ENCODE measurements at regions not wholly inside any gene's neighbourhood (a gene's known extent, or its start where the extent isn't known, plus 50 kb on each side); places are given as distances from the start of the nearest gene placed in this dataset.

DNA sequence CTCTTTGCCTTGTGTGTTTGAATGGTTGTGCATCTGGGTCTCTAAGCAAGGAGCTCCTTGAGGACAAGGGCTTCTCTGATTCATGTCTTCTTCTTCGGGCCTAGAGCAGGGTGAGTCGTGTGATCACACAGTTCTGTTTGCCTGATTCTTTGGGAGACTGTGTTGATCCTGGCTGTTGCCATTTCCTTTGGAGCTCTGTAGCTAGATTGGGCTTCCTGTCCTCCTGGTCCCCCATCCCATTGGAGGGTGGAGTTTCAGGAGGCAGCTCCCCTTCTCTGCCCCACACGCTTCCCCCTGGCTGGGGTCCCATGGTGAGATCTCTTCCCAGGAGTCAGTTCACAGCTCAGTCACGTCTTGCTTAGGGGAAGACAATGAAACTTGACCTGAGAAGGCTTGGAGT, 92.8 kb downstream of the TRIB2 start:
- Histone ChIP-seq H3K27me3 (replicated peaks in 1 of 4; ENCODE audit: control insufficient read depth in 3 of 4, extremely low read depth in 1 of 4, insufficient read depth in 3 of 4, low read length in 3 of 4) (no peaks in the 10 kb centered on the region), H4K5ac (ENCODE audit: insufficient read length, low read depth, low read length) (no peak overlapping the region), H2BK15ac (ENCODE audit: low read length) (no peak overlapping the region), H3K27ac (ENCODE audit: low read depth, low read length) (no peak overlapping the region), H3K79me2 (ENCODE audit: control insufficient read depth in 1 of 2, insufficient read depth in 2 of 2, low read length in 2 of 2) (no peaks in the 10 kb centered on the region), H3K9ac (replicated peaks in 1 of 4; ENCODE audit: extremely low read depth in 1 of 4, low read depth in 3 of 4, low read length in 3 of 4) (no peak overlapping the region), H2AFZ (ENCODE audit: low read length) (no peak overlapping the region), H4K8ac (ENCODE audit: extremely low read depth, insufficient read depth, low read length) (no peak overlapping the region), H3K36me3 (ENCODE audit: control insufficient read depth in 2 of 4, insufficient read depth in 4 of 4, low read length in 3 of 4) (no peaks in the 10 kb centered on the region), H2AK5ac (ENCODE audit: low read depth, low read length) (no peak overlapping the region), H3K18ac (ENCODE audit: extremely low read depth, low read length) (no peak overlapping the region), H3K23me2 (ENCODE audit: low read depth, low read length) (no peaks in the 10 kb centered on the region), H3K4me1 (replicated peaks in 1 of 4; ENCODE audit: control insufficient read depth in 3 of 4, insufficient read depth in 4 of 4, low read length in 3 of 4) (peaks cover 0 to 3% (median 0%) of the 10 kb centered on the region in 4 experiments; a peak in 1 of 7 replicates), H3K4me2 (ENCODE audit: insufficient read depth in 1 of 2, low read depth in 2 of 2, low read length in 2 of 2) (no peak overlapping the region), H3K56ac (replicated peaks; ENCODE audit: insufficient read length, low read depth, low read length) (no peak overlapping the region), H3K79me1 (ENCODE audit: low read depth, low read length) (no peaks in the 10 kb centered on the region), H3K23ac (ENCODE audit: insufficient read length) (no peak overlapping the region), H3K9me3 (ENCODE audit: insufficient read depth in 2 of 2, low read depth in 1 of 2, low read length in 1 of 2) (no peaks in the 10 kb centered on the region), H4K20me1 (replicated peaks in 1 of 2; ENCODE audit: control insufficient read depth in 1 of 2, insufficient read depth in 2 of 2, low read length in 2 of 2) (no peaks in the 10 kb centered on the region), H2BK12ac (ENCODE audit: low read depth, low read length) (no peak overlapping the region), H2BK20ac (ENCODE audit: low read length) (no peak overlapping the region), H3K4ac (replicated peaks; ENCODE audit: insufficient read length, low read depth, low read length) (no peak overlapping the region), H4K91ac (replicated peaks; ENCODE audit: insufficient read length, low read length) (no peak overlapping the region), H2BK5ac (ENCODE audit: low read depth, low read length) (no peak overlapping the region), H2BK120ac (replicated peaks; ENCODE audit: low read depth, low read length) (no peak overlapping the region), H3K4me3 (ENCODE audit: extremely low read depth in 1 of 4, insufficient read depth in 2 of 4, low read depth in 3 of 4, low read length in 4 of 4) (no peak overlapping the region), H3K14ac (ENCODE audit: insufficient read length) (no peak overlapping the region)
- no peak for FAIRE-seq
- 84% methylated on average over 4 of the region's 4 CpGs; no CpG with 5 or more reads in 1 of the 2 experiments for WGBS, 2 experiments (ENCODE audit: extremely low coverage in 1 of 2, insufficient coverage in 1 of 2, insufficient read length in 1 of 2, insufficient replicate concordance in 2 of 2, low coverage in 1 of 2, low lambda C conversion rate in 2 of 2, missing lambda C conversion rate in 1 of 2)
- CTCF ChIA-PET (ENCODE audit: partially characterized antibody) = interaction anchor here (0.6 to 1.2 kb wide), 2 partner anchors 21 to 601 kb away, joined by 3 read pairs; no protein-coding TSS in a partner anchor
- no peak for DNase-seq (ENCODE audit: low read depth in 1 of 2, low spot score in 2 of 2)
- POLR2A ChIA-PET (ENCODE audit: partially characterized antibody) = no interaction called here
- TF ChIP-seq KDM1A (IDR thresholded peaks at IDR 0.05; ENCODE audit: borderline replicate concordance, low read length) = no peak
- TF ChIP-seq GABPA (IDR thresholded peaks at IDR 0.05; ENCODE audit: borderline replicate concordance, insufficient read depth, low read length) = no peak
- TF ChIP-seq ASH2L (IDR thresholded peaks at IDR 0.05; ENCODE audit: low read length) = no peak
- TF ChIP-seq CBX8 (IDR thresholded peaks at IDR 0.05; ENCODE audit: borderline replicate concordance, low read depth, low read length) = no peak
- no peak for TF ChIP-seq NANOG (IDR thresholded peaks at IDR 0.05; ENCODE audit: insufficient read depth, low read depth, low read length, poor library complexity, severe bottlenecking)
- TF ChIP-seq FOSL1 (IDR thresholded peaks at IDR 0.05; ENCODE audit: insufficient read depth, low read depth, low read length) = no peak
- TF ChIP-seq ZNF274 (IDR thresholded peaks at IDR 0.05; ENCODE audit: borderline replicate concordance, extremely low read depth, low read length) = no peak
- no peak for TF ChIP-seq CBX5 (IDR thresholded peaks at IDR 0.05; ENCODE audit: low read depth, low read length)
- TF ChIP-seq EP300 (IDR thresholded peaks at IDR 0.05; ENCODE audit: borderline replicate concordance in 1 of 2, low read depth in 2 of 2, low read length in 2 of 2) = no peak
- TF ChIP-seq SUZ12 (IDR thresholded peaks at IDR 0.05; ENCODE audit: low read length) = no peak
- no peak for TF ChIP-seq RXRA (IDR thresholded peaks at IDR 0.05; ENCODE audit: insufficient read depth, low read depth, low read length)
- no peak for TF ChIP-seq KDM4A (IDR thresholded peaks at IDR 0.05; ENCODE audit: low read depth, low read length, severe bottlenecking)
- no peak for TF ChIP-seq EGR1 (IDR thresholded peaks at IDR 0.05; ENCODE audit: borderline replicate concordance, low read depth, low read length)
- no peak for TF ChIP-seq CHD1 (IDR thresholded peaks at IDR 0.05; ENCODE audit: low read depth, low read length)
- TF ChIP-seq CREB1 (IDR thresholded peaks at IDR 0.05) = no peak
- TF ChIP-seq POLR2AphosphoS5 (IDR thresholded peaks at IDR 0.05; ENCODE audit: low read depth, low read length) = no peak

All from H1 (cell line).